Epithelial cell of esophagus (primary cell): ENCODE measurements at regions not wholly inside any gene's neighbourhood (a gene's known extent, or its start where the extent isn't known, plus 50 kb on each side); places are given as distances from the start of the nearest gene placed in this dataset.
A peak's percentile ranks its signal among the peaks of the same experiment; 100 is the strongest.

Experiments
- DNase-seq: peaks from one replicate; pipeline ENCODE4 v3.0.0; 2010; ENCODE audit warnings: low read depth
- H3K4me3 ChIP-seq: 2 replicates; pipeline ENCODE4 v1.5.1; 2011; ENCODE audit warnings: mild to moderate bottlenecking, low read length, control low read depth
- CTCF ChIP-seq: IDR thresholded peaks from 2 replicates; pipeline ENCODE4 v1.5.1; 2011; ENCODE audit warnings: low read depth, mild to moderate bottlenecking, low read length, control low read depth, inconsistent platforms; ENCODE audit not compliant: insufficient read depth; ENCODE audit errors: missing control alignments

- DNase-seq: no peak
- H3K4me3 ChIP-seq: no peak overlapping the region
- no peak for TF ChIP-seq CTCF
These were observed 577.2 kb upstream of the MIR17HG start for GRCh38 chr13:90770334-90770733.

- H3K4me3 ChIP-seq: no peak overlapping the region
- TF ChIP-seq CTCF: no peak
- DNase-seq: no peak
These were observed 573.8 kb upstream of the MIR17HG start for GRCh38 chr13:90773681-90774080.

- TF ChIP-seq CTCF: no peak
- DNase-seq: no peak
- no peak overlapping the region for H3K4me3 ChIP-seq
These were observed 571.3 kb upstream of the MIR17HG start for GRCh38 chr13:90776051-90776748.

GRCh38 chr13:90783273-90783672 lies 564.2 kb upstream of the MIR17HG start:
- TF ChIP-seq CTCF: no peak
- DNase-seq: no peak
- H3K4me3 ChIP-seq: no peak overlapping the region

GRCh38 chr13:90787007-90787406 lies 560.5 kb upstream of the MIR17HG start:
- no peak for TF ChIP-seq CTCF
- no peak for DNase-seq
- no peak overlapping the region for H3K4me3 ChIP-seq

- no peak for TF ChIP-seq CTCF
- peak; percentile 75 for DNase-seq
- no peak overlapping the region for H3K4me3 ChIP-seq
These were observed 555.2 kb upstream of the MIR17HG start for GRCh38 chr13:90792335-90792734.

GRCh38 chr13:90793261-90793820 lies 554.1 kb upstream of the MIR17HG start:
- TF ChIP-seq CTCF: no peak
- no peak overlapping the region for H3K4me3 ChIP-seq
- no peak for DNase-seq
